ENCODE measurements at regions not wholly inside any gene's neighbourhood (a gene's known extent, or its start where the extent isn't known, plus 50 kb on each side); places are given as distances from the start of the nearest gene placed in this dataset.
A peak's percentile ranks its signal among the peaks of the same experiment; 100 is the strongest.

DNA sequence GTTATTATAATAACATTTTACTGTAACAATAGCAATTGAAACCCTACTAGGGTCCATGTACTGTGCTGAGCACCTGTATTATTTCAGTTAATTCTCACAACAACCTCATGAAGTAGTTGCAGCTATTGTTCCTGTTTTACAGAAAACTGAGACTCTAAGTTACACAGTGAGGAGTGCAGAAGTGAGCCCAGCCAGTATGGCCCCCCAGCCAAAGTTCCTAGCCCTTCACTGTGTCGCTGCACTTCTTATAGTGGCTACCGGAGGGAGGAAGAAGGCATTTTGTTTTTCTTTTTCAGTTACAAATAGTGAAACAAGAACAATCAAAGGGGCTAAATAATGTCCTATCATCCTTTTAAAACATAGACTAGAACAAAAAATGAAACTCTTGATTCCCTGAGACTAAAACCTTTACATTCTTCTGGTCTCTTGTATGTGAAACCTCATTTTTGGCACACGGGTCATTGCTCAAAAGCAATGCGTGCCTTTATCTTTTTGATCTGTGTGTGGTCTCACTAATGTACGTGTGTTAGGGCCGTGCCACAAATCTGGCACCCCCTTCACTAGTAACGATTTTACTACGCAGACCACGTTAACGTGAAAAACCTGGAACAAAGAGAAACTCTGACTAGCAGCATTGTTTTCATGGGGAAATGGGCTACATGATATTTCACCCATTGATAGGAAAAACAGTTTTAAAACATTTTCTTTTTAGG, 88.7 kb downstream of the LLPH start:
- Histone ChIP-seq H3K27ac (replicated peaks) (no peak overlapping the region), H3K27me3 (ENCODE audit: insufficient read depth, poor library complexity, severe bottlenecking) (peaks cover 6% of the 10 kb centered on the region), H3K4me3 (replicated peaks; ENCODE audit: insufficient read depth, low read length) (no peak overlapping the region)
- DNase-seq (ENCODE audit: low read depth in 1 of 2, low spot score in 1 of 2), result no peak
- TF ChIP-seq POLR2AphosphoS5 (IDR thresholded peaks at IDR 0.05; ENCODE audit: low read depth) (no peak), CTCF (IDR thresholded peaks at IDR 0.05; ENCODE audit: insufficient read depth, low read length) (no peak), REST (IDR thresholded peaks at IDR 0.05; ENCODE audit: insufficient replicate concordance, low read depth) (no peak), SPI1 (IDR thresholded peaks at IDR 0.05; ENCODE audit: borderline replicate concordance, low read depth) (no peak), GABPA (IDR thresholded peaks at IDR 0.05; ENCODE audit: low read depth) (no peak)

- no peak overlapping the region for H3K27ac ChIP-seq (replicated peaks)
- TF ChIP-seq POLR2AphosphoS5 (IDR thresholded peaks at IDR 0.05; ENCODE audit: low read depth) (no peak), REST (IDR thresholded peaks at IDR 0.05; ENCODE audit: insufficient replicate concordance, low read depth) (no peak), GABPA (IDR thresholded peaks at IDR 0.05; ENCODE audit: low read depth) (no peak), SPI1 (IDR thresholded peaks at IDR 0.05; ENCODE audit: borderline replicate concordance, low read depth) (no peak), CTCF (IDR thresholded peaks at IDR 0.05; ENCODE audit: insufficient read depth, low read length) (no peak)
- H3K4me3 ChIP-seq (replicated peaks; ENCODE audit: insufficient read depth, low read length), result no peak overlapping the region
- peaks cover 11% of the 10 kb centered on the region for H3K27me3 ChIP-seq (ENCODE audit: insufficient read depth, poor library complexity, severe bottlenecking)
- no peak for DNase-seq (ENCODE audit: low read depth in 1 of 2, low spot score in 1 of 2)
These were observed 94.2 kb downstream of the LLPH start for GRCh38 chr12:66036317-66036716.

GRCh38 chr12:66035288-66035966, 95.1 kb downstream of the LLPH start:
- H3K27ac ChIP-seq (replicated peaks), result no peak overlapping the region
- peaks cover 13% of the 10 kb centered on the region for H3K27me3 ChIP-seq (ENCODE audit: insufficient read depth, poor library complexity, severe bottlenecking)
- TF ChIP-seq POLR2AphosphoS5 (IDR thresholded peaks at IDR 0.05; ENCODE audit: low read depth) (no peak), SPI1 (IDR thresholded peaks at IDR 0.05; ENCODE audit: borderline replicate concordance, low read depth) (no peak), GABPA (IDR thresholded peaks at IDR 0.05; ENCODE audit: low read depth) (no peak), CTCF (IDR thresholded peaks at IDR 0.05; ENCODE audit: insufficient read depth, low read length) (no peak), REST (IDR thresholded peaks at IDR 0.05; ENCODE audit: insufficient replicate concordance, low read depth) (no peak)
- no peak overlapping the region for H3K4me3 ChIP-seq (replicated peaks; ENCODE audit: insufficient read depth, low read length)
- DNase-seq (ENCODE audit: low read depth in 1 of 2, low spot score in 1 of 2), result peak in 1 of 2 experiments; percentile 6

Data from HL-60 (cell line).